ENCODE measurements at regions not wholly inside any gene's neighbourhood (a gene's known extent, or its start where the extent isn't known, plus 50 kb on each side); places are given as distances from the start of the nearest gene placed in this dataset.

DNA sequence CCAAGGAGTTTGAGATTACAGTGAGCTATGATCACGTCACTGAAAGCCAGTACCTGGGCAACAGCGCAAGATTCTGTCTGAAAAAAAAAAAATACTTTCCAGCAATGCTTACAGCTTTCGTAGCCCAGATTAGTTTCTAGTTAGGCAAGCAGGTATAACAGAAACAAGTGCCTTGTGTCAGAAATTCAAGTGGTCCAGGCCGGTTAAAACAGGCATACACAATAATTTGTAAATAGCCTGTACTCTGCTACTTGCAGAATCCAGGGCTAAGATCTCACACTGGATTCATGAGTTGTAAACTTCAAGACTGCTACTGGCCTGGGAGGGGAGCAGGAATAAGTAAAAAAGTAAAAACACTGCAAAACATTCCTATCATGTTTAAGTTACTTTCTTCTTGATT lies 512.9 kb downstream of the IPMK start:
- intact Hi-C loops (cut with DNase I) = no loop called here
- TF ChIP-seq POLR2A (IDR thresholded peaks at IDR 0.05) = no peak
- TF ChIP-seq, protein P1, sequence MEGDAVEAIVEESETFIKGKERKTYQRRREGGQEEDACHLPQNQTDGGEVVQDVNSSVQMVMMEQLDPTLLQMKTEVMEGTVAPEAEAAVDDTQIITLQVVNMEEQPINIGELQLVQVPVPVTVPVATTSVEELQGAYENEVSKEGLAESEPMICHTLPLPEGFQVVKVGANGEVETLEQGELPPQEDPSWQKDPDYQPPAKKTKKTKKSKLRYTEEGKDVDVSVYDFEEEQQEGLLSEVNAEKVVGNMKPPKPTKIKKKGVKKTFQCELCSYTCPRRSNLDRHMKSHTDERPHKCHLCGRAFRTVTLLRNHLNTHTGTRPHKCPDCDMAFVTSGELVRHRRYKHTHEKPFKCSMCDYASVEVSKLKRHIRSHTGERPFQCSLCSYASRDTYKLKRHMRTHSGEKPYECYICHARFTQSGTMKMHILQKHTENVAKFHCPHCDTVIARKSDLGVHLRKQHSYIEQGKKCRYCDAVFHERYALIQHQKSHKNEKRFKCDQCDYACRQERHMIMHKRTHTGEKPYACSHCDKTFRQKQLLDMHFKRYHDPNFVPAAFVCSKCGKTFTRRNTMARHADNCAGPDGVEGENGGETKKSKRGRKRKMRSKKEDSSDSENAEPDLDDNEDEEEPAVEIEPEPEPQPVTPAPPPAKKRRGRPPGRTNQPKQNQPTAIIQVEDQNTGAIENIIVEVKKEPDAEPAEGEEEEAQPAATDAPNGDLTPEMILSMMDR (IDR thresholded peaks at IDR 0.05) = no peak
- Histone ChIP-seq H3K4me1 (no peaks in the 10 kb centered on the region), H3K36me3 (no peaks in the 10 kb centered on the region), H3K27me3 (no peaks in the 10 kb centered on the region), H3K9me3 (peaks cover 0 to 3% (median 0%) of the 10 kb centered on the region in 3 donors), H3K4me3 (no peak overlapping the region), H3K27ac (no peak overlapping the region)
- no peak for DNase-seq
- 72 to 82% methylated on average over 4 of the region's 4 CpGs for WGBS, 2 donors

DNA sequence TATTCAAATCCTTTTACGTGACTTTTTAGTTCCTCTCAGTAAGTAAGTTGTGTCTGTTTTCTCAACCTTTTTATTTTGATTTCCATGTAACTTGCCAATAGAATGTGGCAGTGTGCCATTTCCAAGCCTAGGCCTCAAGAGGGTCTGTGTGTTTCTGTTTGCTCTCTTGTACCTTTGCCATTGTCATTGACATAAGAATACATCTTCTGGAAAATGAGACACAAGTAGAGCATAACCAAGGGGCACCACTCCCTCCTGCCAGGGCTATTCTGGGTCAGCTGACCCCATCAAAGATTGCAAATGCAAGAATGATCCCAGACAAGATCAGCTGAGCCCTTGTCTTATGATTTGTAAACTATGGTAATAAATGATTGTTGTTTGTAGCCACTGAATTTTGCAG lies 524.0 kb downstream of the IPMK start:
- Histone ChIP-seq H3K4me3 (no peak overlapping the region), H3K4me1 (no peaks in the 10 kb centered on the region), H3K36me3 (no peaks in the 10 kb centered on the region), H3K27ac (no peak overlapping the region), H3K9me3 (no peaks in the 10 kb centered on the region), H3K27me3 (no peaks in the 10 kb centered on the region)
- intact Hi-C loops (cut with DNase I) = no loop called here
- TF ChIP-seq, protein P1 (IDR thresholded peaks at IDR 0.05) = no peak
- no peak for TF ChIP-seq POLR2A (IDR thresholded peaks at IDR 0.05)
- 60 to 73% methylated on average over 1 of the region's 1 CpG for WGBS, 2 donors
- DNase-seq = no peak

DNA sequence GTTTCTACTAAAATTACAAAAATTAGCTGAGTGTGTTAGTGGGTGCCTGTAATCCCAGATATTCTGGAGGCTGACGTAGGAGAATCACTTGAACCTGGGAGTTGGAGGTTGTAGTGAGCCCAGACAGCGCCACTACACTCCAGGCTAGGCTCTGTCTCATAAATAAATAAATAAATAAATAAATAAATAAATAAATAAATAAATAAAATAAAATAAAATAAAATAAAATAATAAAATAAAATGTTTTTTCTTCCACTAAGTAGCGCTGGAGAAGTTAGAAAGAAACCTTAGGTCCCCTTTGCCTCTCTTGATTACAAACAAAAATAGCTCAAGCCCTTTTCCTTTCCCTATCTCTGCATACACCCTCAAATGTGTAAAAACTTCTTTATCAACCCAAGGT lies 525.9 kb downstream of the IPMK start:
- H3K4me3 ChIP-seq = no peak overlapping the region
- no peaks in the 10 kb centered on the region for H3K4me1 ChIP-seq
- peaks cover 0 to 5% (median 0%) of the 10 kb centered on the region in 3 donors for H3K9me3 ChIP-seq
- no peaks in the 10 kb centered on the region for H3K27me3 ChIP-seq
- no peak overlapping the region for H3K27ac ChIP-seq
- no peaks in the 10 kb centered on the region for H3K36me3 ChIP-seq
- DNase-seq = no peak
- TF ChIP-seq, protein P1 (IDR thresholded peaks at IDR 0.05) = no peak
- no peak for TF ChIP-seq POLR2A (IDR thresholded peaks at IDR 0.05)
- WGBS, 2 donors = 35 to 77% methylated on average over 2 to 3 of the region's 3 CpGs
- intact Hi-C loops (cut with DNase I) = no loop called here

DNA sequence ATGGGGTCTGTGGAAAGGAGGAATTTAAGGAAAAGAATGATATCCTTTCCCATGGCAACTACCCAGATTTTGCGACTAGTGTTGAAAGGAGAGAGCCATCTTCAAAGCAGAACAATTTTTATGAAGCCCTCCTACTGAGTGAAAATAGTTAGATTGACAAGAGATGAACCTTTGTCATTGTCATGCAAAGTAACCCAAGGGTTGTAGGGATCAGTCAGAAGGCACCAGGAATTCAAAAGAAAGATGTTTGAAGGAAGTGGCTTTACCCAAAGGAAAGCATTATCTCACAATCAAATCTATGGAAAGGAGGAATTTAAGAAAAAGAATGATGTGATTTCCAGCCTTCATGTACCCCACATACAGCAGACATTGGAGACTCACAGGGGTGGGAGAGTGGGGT lies 544.4 kb downstream of the IPMK start:
- DNase-seq = no peak
- H3K27me3 ChIP-seq = no peaks in the 10 kb centered on the region
- no peaks in the 10 kb centered on the region for H3K4me1 ChIP-seq
- H3K4me3 ChIP-seq = no peak overlapping the region
- 79 to 80% methylated on average over 1 of the region's 1 CpG for WGBS, 2 donors
- H3K9me3 ChIP-seq = no peaks in the 10 kb centered on the region
- TF ChIP-seq POLR2A (IDR thresholded peaks at IDR 0.05) = no peak
- TF ChIP-seq, protein P1 (IDR thresholded peaks at IDR 0.05) = no peak
- intact Hi-C loops (cut with DNase I) = no loop called here
- H3K27ac ChIP-seq = no peak overlapping the region
- H3K36me3 ChIP-seq = no peaks in the 10 kb centered on the region

DNA sequence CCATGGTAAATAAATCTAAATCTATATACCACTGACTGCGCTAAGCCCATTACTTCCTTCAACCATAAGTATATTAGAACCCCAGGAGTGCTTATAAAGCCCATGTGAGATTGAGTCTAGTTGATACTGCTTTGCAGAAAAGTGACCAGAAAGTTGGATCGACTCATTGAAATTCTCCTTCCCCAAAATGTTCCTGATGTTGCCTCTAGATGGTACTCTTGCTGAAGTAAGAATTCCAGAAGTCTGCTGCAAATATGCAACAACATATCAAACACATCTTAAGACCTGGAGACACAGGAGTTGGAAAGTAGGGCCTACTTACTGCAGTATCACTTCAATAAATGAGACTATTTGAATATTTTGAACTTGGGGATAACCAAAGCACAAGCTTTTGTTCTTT lies 550.8 kb downstream of the IPMK start:
- no peaks in the 10 kb centered on the region for H3K9me3 ChIP-seq
- no peak for DNase-seq
- H3K27ac ChIP-seq = no peak overlapping the region
- 72 to 81% methylated on average over 2 of the region's 2 CpGs for WGBS, 2 donors
- intact Hi-C loops (cut with DNase I) = no loop called here
- H3K4me1 ChIP-seq = no peaks in the 10 kb centered on the region
- H3K36me3 ChIP-seq = no peaks in the 10 kb centered on the region
- TF ChIP-seq, protein P1 (IDR thresholded peaks at IDR 0.05) = no peak
- no peak for TF ChIP-seq POLR2A (IDR thresholded peaks at IDR 0.05)
- no peaks in the 10 kb centered on the region for H3K27me3 ChIP-seq
- no peak overlapping the region for H3K4me3 ChIP-seq

Measured in esophagus squamous epithelium (tissue), 5 donors.